ENCODE measurements at regions not wholly inside any gene's neighbourhood (a gene's known extent, or its start where the extent isn't known, plus 50 kb on each side); places are given as distances from the start of the nearest gene placed in this dataset.

GRCh38 chr20:56715309-56715708 lies 86.2 kb downstream of the TFAP2C start:
- H3K4me3 ChIP-seq (ENCODE audit: low read depth, low read length) = no peak overlapping the region
- no peak overlapping the region for H3K27ac ChIP-seq (ENCODE audit: low read depth, low read length)
- ChIA-PET CTCF (no interaction called here), POLR2A (no interaction called here)
- no peak for DNase-seq (ENCODE audit: low read depth, low spot score)
- no peaks in the 10 kb centered on the region for H3K9me3 ChIP-seq (ENCODE audit: control insufficient read depth, insufficient read depth, low read length)
- TF ChIP-seq CTCF (IDR thresholded peaks at IDR 0.05; ENCODE audit: low read depth, low read length) = no peak
- peaks cover 4% of the 10 kb centered on the region for H3K27me3 ChIP-seq (ENCODE audit: control insufficient read depth, insufficient read depth, low read length)

GRCh38 chr20:56715902-56716519 lies 86.9 kb downstream of the TFAP2C start:
- ChIA-PET CTCF (no interaction called here), POLR2A (no interaction called here)
- DNase-seq (ENCODE audit: low read depth, low spot score) = no peak
- no peak overlapping the region for H3K4me3 ChIP-seq (ENCODE audit: low read depth, low read length)
- TF ChIP-seq CTCF (IDR thresholded peaks at IDR 0.05; ENCODE audit: low read depth, low read length) = no peak
- H3K27ac ChIP-seq (ENCODE audit: low read depth, low read length) = no peak overlapping the region
- H3K27me3 ChIP-seq (ENCODE audit: control insufficient read depth, insufficient read depth, low read length) = peaks cover 4% of the 10 kb centered on the region
- H3K9me3 ChIP-seq (ENCODE audit: control insufficient read depth, insufficient read depth, low read length) = no peaks in the 10 kb centered on the region

GRCh38 chr20:56716806-56717205 lies 87.7 kb downstream of the TFAP2C start:
- no peak overlapping the region for H3K4me3 ChIP-seq (ENCODE audit: low read depth, low read length)
- CTCF ChIA-PET = no interaction called here
- no peak for DNase-seq (ENCODE audit: low read depth, low spot score)
- no peak for TF ChIP-seq CTCF (IDR thresholded peaks at IDR 0.05; ENCODE audit: low read depth, low read length)
- H3K9me3 ChIP-seq (ENCODE audit: control insufficient read depth, insufficient read depth, low read length) = no peaks in the 10 kb centered on the region; the same call in 1 of the 2 replicates
- peaks cover 4% of the 10 kb centered on the region for H3K27me3 ChIP-seq (ENCODE audit: control insufficient read depth, insufficient read depth, low read length)
- POLR2A ChIA-PET = no interaction called here
- H3K27ac ChIP-seq (ENCODE audit: low read depth, low read length) = no peak overlapping the region

GRCh38 chr20:56718816-56719215 lies 89.7 kb downstream of the TFAP2C start:
- Histone ChIP-seq H3K4me3 (ENCODE audit: low read depth, low read length) (no peak overlapping the region), H3K27me3 (ENCODE audit: control insufficient read depth, insufficient read depth, low read length) (peaks cover 4% of the 10 kb centered on the region), H3K27ac (ENCODE audit: low read depth, low read length) (no peak overlapping the region), H3K9me3 (ENCODE audit: control insufficient read depth, insufficient read depth, low read length) (no peaks in the 10 kb centered on the region; the same call in 1 of the 2 replicates)
- no peak for TF ChIP-seq CTCF (IDR thresholded peaks at IDR 0.05; ENCODE audit: low read depth, low read length)
- ChIA-PET CTCF (no interaction called here), POLR2A (no interaction called here)
- DNase-seq (ENCODE audit: low read depth, low spot score) = no peak

- DNase-seq (ENCODE audit: low read depth, low spot score) = no peak
- Histone ChIP-seq H3K4me3 (ENCODE audit: low read depth, low read length) (no peak overlapping the region), H3K9me3 (ENCODE audit: control insufficient read depth, insufficient read depth, low read length) (no peaks in the 10 kb centered on the region; the same call in 1 of the 2 replicates), H3K27me3 (ENCODE audit: control insufficient read depth, insufficient read depth, low read length) (no peaks in the 10 kb centered on the region), H3K27ac (ENCODE audit: low read depth, low read length) (no peak overlapping the region)
- TF ChIP-seq CTCF (IDR thresholded peaks at IDR 0.05; ENCODE audit: low read depth, low read length) = no peak
- ChIA-PET POLR2A (no interaction called here), CTCF (no interaction called here)
Observed at GRCh38 chr20:56720620-56721213, 91.6 kb downstream of the TFAP2C start.

Data from AG04450 (cell line).